PC-3 (cell line): ENCODE measurements at regions not wholly inside any gene's neighbourhood (a gene's known extent, or its start where the extent isn't known, plus 50 kb on each side); places are given as distances from the start of the nearest gene placed in this dataset.

Experiments
- ATAC-seq: fragments of 200-7000 bp; cut with Tn5 transposase; 2 replicates; pipeline ENCODE4 v1.9.1; 2020; ENCODE audit warnings: mild to moderate bottlenecking, moderate library complexity
- BruUV-seq: library from RNA; stranded (reverse); fragments of 400-500 nt; replicated peaks from 2 replicates; lab custom pipeline; 2021; lab: Mats Ljungman, UMichigan
- CTCF ChIA-PET: fragments of 300-600 bp; sonication (Branson Sonifier 250); formaldehyde crosslinking; loops from one replicate; lab custom pipeline; 2022; ENCODE audit warnings: antibody characterized with exemption; lab: Charles Lee
- POLR2A ChIA-PET: fragments of 300-600 bp; sonication (Branson Sonifier 250); formaldehyde crosslinking; loops from one replicate; lab custom pipeline; 2022; ENCODE audit warnings: antibody characterized with exemption; ENCODE audit not compliant: unreplicated experiment; lab: Charles Lee
- DNase-seq: peaks from one replicate; pipeline ENCODE4 v3.0.0-alpha.2; 2015
- H2AFZ ChIP-seq: fragments of 300-600 bp; sonication (generic); 2 replicates; pipeline ENCODE4 v1.6.0; 2016; ENCODE audit warnings: antibody characterized with exemption, low read length
- H3F3A ChIP-seq: fragments of 300-600 bp; sonication (generic); one replicate; pipeline ENCODE4 v1.6.0; 2017; ENCODE audit warnings: antibody characterized with exemption, low read length, control low read depth, mild to moderate bottlenecking; ENCODE audit not compliant: unreplicated experiment
- H3K27ac ChIP-seq: fragments of 300-600 bp; sonication (generic); 2 replicates; pipeline ENCODE4 v1.5.1; 2016; ENCODE audit warnings: mild to moderate bottlenecking, low read length
- H3K27me3 ChIP-seq: fragments of 300-600 bp; sonication (generic); 2 replicates; pipeline ENCODE4 v1.6.1; 2016; ENCODE audit warnings: low read length, mixed read lengths
- H3K36me3 ChIP-seq: fragments of 300-600 bp; sonication (generic); 2 replicates; pipeline ENCODE4 v1.6.1; 2016; ENCODE audit warnings: low read depth, mixed run types, low read length, mixed read lengths
- H3K4me1 ChIP-seq: fragments of 300-600 bp; sonication (generic); 2 replicates; pipeline ENCODE4 v1.5.1; 2016; ENCODE audit warnings: low read length; ENCODE audit not compliant: insufficient read depth
- H3K4me2 ChIP-seq: fragments of 300-600 bp; sonication (generic); 2 replicates; pipeline ENCODE4 v1.6.0; 2016; ENCODE audit warnings: low read length
- H3K4me3 ChIP-seq: fragments of 300-600 bp; sonication (generic); 2 replicates; pipeline ENCODE4 v1.5.1; 2016; ENCODE audit warnings: mild to moderate bottlenecking, low read length, mixed read lengths
- H3K79me2 ChIP-seq: fragments of 300-600 bp; sonication (generic); 2 replicates; pipeline ENCODE4 v1.6.1; 2017; ENCODE audit warnings: low read length, mixed read lengths
- H3K9ac ChIP-seq: fragments of 300-600 bp; sonication (generic); 2 replicates; pipeline ENCODE4 v1.6.0; 2016; ENCODE audit warnings: mild to moderate bottlenecking, low read length
- H3K9me2 ChIP-seq: fragments of 300-600 bp; sonication (generic); replicated peaks from 2 replicates; pipeline ENCODE4 v1.6.1; 2016; ENCODE audit warnings: mixed run types, low read length, mixed read lengths
- H3K9me3 ChIP-seq: fragments of 300-600 bp; sonication (generic); 2 replicates; pipeline ENCODE4 v1.6.1; 2016; ENCODE audit warnings: low read length, mixed read lengths
- H4K20me1 ChIP-seq: fragments of 300-600 bp; sonication (generic); 2 replicates; pipeline ENCODE4 v1.6.1; 2016; ENCODE audit warnings: low read length, mixed read lengths
- CTCF ChIP-seq: fragments of 300-600 bp; sonication (generic); conservative IDR thresholded peaks from 2 replicates; pipeline ENCODE4 v1.5.1; 2017; ENCODE audit warnings: antibody characterized with exemption, low read depth, mild to moderate bottlenecking, low read length
- EZH2 ChIP-seq: fragments of 300-600 bp; sonication (generic); IDR thresholded peaks from one replicate; pipeline ENCODE4 v1.6.1; 2017; ENCODE audit warnings: antibody characterized with exemption, mild to moderate bottlenecking, low read length; ENCODE audit not compliant: unreplicated experiment
- EZH2phosphoT487 ChIP-seq: fragments of 300-600 bp; sonication (generic); IDR thresholded peaks from 2 replicates; pipeline ENCODE4 v1.6.1; 2018; ENCODE audit warnings: mild to moderate bottlenecking, antibody characterized with exemption, low read length, borderline replicate concordance
- intact Hi-C: fragments of 100-400 bp; cut with micrococcal nuclease; formaldehyde crosslinking; loops from 2 replicates; pipeline ENCODE4 v1.9.0; 2023

GRCh38 chr2:239857591-239857990, 167.6 kb downstream of the NDUFA10 start:
- peaks cover 29% of the 10 kb centered on the region for H3K27me3 ChIP-seq
- ChIA-PET CTCF (no interaction called here), POLR2A (no interaction called here)
- ATAC-seq (no peak), DNase-seq (no peak)
- H3K9me2 ChIP-seq, result no peaks in the 10 kb centered on the region
- no peaks in the 10 kb centered on the region for H3K79me2 ChIP-seq
- no peaks in the 10 kb centered on the region for H3K9me3 ChIP-seq
- intact Hi-C loops, result no loop called here
- no peak overlapping the region for H3K27ac ChIP-seq
- no peak overlapping the region for H3K4me2 ChIP-seq
- no peaks in the 10 kb centered on the region for H3K36me3 ChIP-seq
- H2AFZ ChIP-seq, result no peak overlapping the region
- H3K4me1 ChIP-seq, result no peaks in the 10 kb centered on the region
- H3K9ac ChIP-seq, result no peak overlapping the region
- no peak overlapping the region for H3K4me3 ChIP-seq
- no TSS peak for BruUV-seq
- H4K20me1 ChIP-seq, result no peaks in the 10 kb centered on the region
- H3F3A ChIP-seq, result no peaks in the 10 kb centered on the region
- TF ChIP-seq EZH2phosphoT487 (no peak), CTCF (no peak), EZH2 (no peak)

GRCh38 chr2:239856620-239857285, 168.4 kb downstream of the NDUFA10 start:
- no peak overlapping the region for H3K4me3 ChIP-seq
- no peak overlapping the region for H3K27ac ChIP-seq
- H3K27me3 ChIP-seq, result peaks cover 30% of the 10 kb centered on the region
- no peaks in the 10 kb centered on the region for H3K9me2 ChIP-seq
- ChIA-PET CTCF (no interaction called here), POLR2A (no interaction called here)
- H3K9me3 ChIP-seq, result no peaks in the 10 kb centered on the region
- H3K79me2 ChIP-seq, result no peaks in the 10 kb centered on the region
- intact Hi-C loops, result no loop called here
- H3K36me3 ChIP-seq, result no peaks in the 10 kb centered on the region
- H3F3A ChIP-seq, result no peaks in the 10 kb centered on the region
- no peaks in the 10 kb centered on the region for H4K20me1 ChIP-seq
- no peak overlapping the region for H3K4me2 ChIP-seq
- no peak for TF ChIP-seq EZH2phosphoT487
- TF ChIP-seq CTCF, result no peak
- no peak for TF ChIP-seq EZH2
- H3K4me1 ChIP-seq, result no peaks in the 10 kb centered on the region
- ATAC-seq, result no peak
- DNase-seq, result no peak
- no TSS peak for BruUV-seq
- H3K9ac ChIP-seq, result no peak overlapping the region
- H2AFZ ChIP-seq, result no peak overlapping the region

GRCh38 chr2:239855863-239856587, 169.1 kb downstream of the NDUFA10 start:
- ChIA-PET POLR2A (no interaction called here), CTCF (no interaction called here)
- Histone ChIP-seq H3K36me3 (no peaks in the 10 kb centered on the region), H3K27ac (no peak overlapping the region), H3K9me3 (no peaks in the 10 kb centered on the region), H3K9me2 (no peaks in the 10 kb centered on the region), H3K79me2 (no peaks in the 10 kb centered on the region), H4K20me1 (no peaks in the 10 kb centered on the region), H3K9ac (no peak overlapping the region), H2AFZ (no peak overlapping the region), H3K4me3 (no peak overlapping the region), H3K27me3 (peaks cover 30% of the 10 kb centered on the region), H3F3A (no peaks in the 10 kb centered on the region), H3K4me2 (no peak overlapping the region), H3K4me1 (no peaks in the 10 kb centered on the region)
- ATAC-seq, result no peak
- intact Hi-C loops, result no loop called here
- TF ChIP-seq EZH2phosphoT487, result no peak
- TF ChIP-seq CTCF, result no peak
- no peak for TF ChIP-seq EZH2
- DNase-seq, result no peak
- no TSS peak for BruUV-seq
